HepG2 (cell line): ENCODE measurements at regions not wholly inside any gene's neighbourhood (a gene's known extent, or its start where the extent isn't known, plus 50 kb on each side); places are given as distances from the start of the nearest gene placed in this dataset.

Experiments used
- ATAC-seq: fragments of 200-7000 bp; cut with Tn5 transposase; 3 replicates; pipeline ENCODE4 v1.9.1; 2020; ENCODE audit warnings: mild to moderate bottlenecking, moderate library complexity
- BruUV-seq: library from RNA; stranded (reverse); fragments of 400-500 nt; replicated peaks from 2 replicates; lab custom pipeline; 2021; lab: Mats Ljungman, UMichigan
- CTCF ChIA-PET: fragments of 300-600 bp; formaldehyde crosslinking; extraction: SDS; loops from one replicate; lab custom pipeline; 2021; ENCODE audit warnings: low total read pairs, inconsistent platforms, low intra/inter-chr PET ratio; lab: Yijun Ruan, JAX
- POLR2A ChIA-PET: fragments of 350-600 bp; sonication (Branson Sonifier 250); formaldehyde crosslinking; loops from one replicate; lab custom pipeline; 2020; ENCODE audit warnings: antibody characterized with exemption, inconsistent platforms; lab: Yijun Ruan, JAX
- DNase-seq: peaks from one replicate; pipeline ENCODE4 v3.0.0-alpha.2; 2015; ENCODE audit warnings: low spot score
- FAIRE-seq: peaks from 3 replicates; lab custom pipeline; 2011; peaks lifted over from hg19 to GRCh38; lab: Jason Lieb, UNC
- H2AFZ ChIP-seq: one replicate; pipeline ENCODE4 v1.6.1; 2011; ENCODE audit warnings: low read length, inconsistent platforms
- H3K27ac ChIP-seq: fragments of 300-600 bp; 3 replicates; pipeline ENCODE4 v1.8.0; 2011; ENCODE audit warnings: mixed run types, mild to moderate bottlenecking, mixed read lengths, low read length, inconsistent platforms; ENCODE audit not compliant: insufficient read depth; ENCODE audit errors: extremely low read length
- H3K27me3 ChIP-seq, 2 experiments: fragments of 200-600 bp in 1 of 2; 2 replicates in 1 of 2; 3 replicates in 1 of 2; pipeline versions ENCODE4 v1.6.0 to v1.8.0; 2011; ENCODE audit warnings: low read length in 2 of 2, mild to moderate bottlenecking in 2 of 2, moderate library complexity in 2 of 2, inconsistent platforms in 1 of 2; ENCODE audit not compliant: insufficient read depth in 2 of 2, control insufficient read depth in 1 of 2
- H3K36me3 ChIP-seq, 2 experiments: fragments of 200-600 bp in 1 of 2; replicated peaks in 1 of 2; 2 replicates in 1 of 2; 3 replicates in 1 of 2; pipeline versions ENCODE4 v1.5.1 to v1.8.0; 2011; ENCODE audit warnings: low read length in 2 of 2, inconsistent platforms in 1 of 2; ENCODE audit not compliant: insufficient read depth in 2 of 2, control insufficient read depth in 1 of 2
- H3K4me1 ChIP-seq: 2 replicates; pipeline ENCODE4 v1.5.1; 2012; ENCODE audit warnings: low read length, inconsistent platforms; ENCODE audit not compliant: insufficient read depth
- H3K4me2 ChIP-seq: 2 replicates; pipeline ENCODE4 v1.6.0; 2011; ENCODE audit warnings: low read depth, low read length, inconsistent platforms
- H3K4me3 ChIP-seq, 3 experiments: fragments of 200-600 bp in 1 of 3; sonication (generic), shearing (Covaris generic) in 1 of 3; replicated peaks in 1 of 3; 2 replicates each; pipeline ENCODE4 v1.5.1; 2011 to 2016; ENCODE audit warnings: low read length in 3 of 3, inconsistent platforms in 2 of 3, low read depth in 2 of 3, mild to moderate bottlenecking in 2 of 3, control low read depth in 1 of 3, mixed read lengths in 1 of 3; ENCODE audit not compliant: insufficient read depth in 1 of 3
- H3K79me2 ChIP-seq: one replicate; pipeline ENCODE4 v1.6.1; 2011; ENCODE audit warnings: low read length, inconsistent platforms; ENCODE audit not compliant: insufficient read depth
- H3K9ac ChIP-seq: 2 replicates; pipeline ENCODE4 v1.6.0; 2011; ENCODE audit warnings: mild to moderate bottlenecking, low read depth, low read length, inconsistent platforms; ENCODE audit not compliant: insufficient read depth
- H3K9me3 ChIP-seq: 2 replicates; pipeline ENCODE4 v1.5.1; 2012; ENCODE audit warnings: mild to moderate bottlenecking, low read length
- H4K20me1 ChIP-seq: 2 replicates; pipeline ENCODE4 v1.6.0; 2011; ENCODE audit warnings: inconsistent platforms, mild to moderate bottlenecking, low read length, moderate library complexity; ENCODE audit not compliant: insufficient read depth
- CEBPB ChIP-seq: IDR thresholded peaks from 2 replicates; pipeline ENCODE4 v1.6.1; 2011; ENCODE audit warnings: low read depth, low read length, improper control_type of control experiment, borderline replicate concordance
- RBFOX2 ChIP-seq: fragments of 200-400 bp; formaldehyde crosslinking; IDR thresholded peaks from 2 replicates; pipeline ENCODE4 v1.6.1; 2017; ENCODE audit warnings: low read depth, mild to moderate bottlenecking, low read length
- SKIL ChIP-seq: sonication (generic); formaldehyde crosslinking; IDR thresholded peaks from 2 replicates; pipeline ENCODE4 v1.8.0; 2022; ENCODE audit warnings: missing genetic modification reagents, mild to moderate bottlenecking, moderate library complexity, borderline replicate concordance
- SRF ChIP-seq: IDR thresholded peaks from 2 replicates; pipeline ENCODE4 v1.6.1; 2011; ENCODE audit warnings: mild to moderate bottlenecking, low read depth, low read length, moderate library complexity
- SYNCRIP ChIP-seq: fragments of 200-400 bp; formaldehyde crosslinking; IDR thresholded peaks from 2 replicates; pipeline ENCODE4 v1.6.1; 2018; ENCODE audit warnings: mild to moderate bottlenecking, low read depth, low read length; ENCODE audit not compliant: insufficient read depth
- ZNF503 ChIP-seq: sonication (generic); formaldehyde crosslinking; IDR thresholded peaks from 2 replicates; pipeline ENCODE4 v1.4.0; 2020; ENCODE audit warnings: missing genetic modification reagents
- ZSCAN21 ChIP-seq: sonication (generic); formaldehyde crosslinking; IDR thresholded peaks from 2 replicates; pipeline ENCODE4 v1.8.0; 2022; ENCODE audit warnings: mild to moderate bottlenecking, missing genetic modification reagents, moderate library complexity, borderline replicate concordance
- ZSCAN9 ChIP-seq: IDR thresholded peaks from 2 replicates; pipeline ENCODE4 v1.6.1; 2016; ENCODE audit warnings: borderline replicate concordance
- WGBS: methylation state at CpG from one replicate; pipeline ENCODE4 v1.1.6; 2017; ENCODE audit warnings: low lambda C conversion rate; 5-methylcytosine and 5-hydroxymethylcytosine counted together
- in situ Hi-C: cut with HindIII; loops from 2 replicates; pipeline ENCODE4 v1.10.0; 2017; ENCODE audit warnings: low pct_unique_long_range_greater_than_20kb; ENCODE audit not compliant: extremely low pct_ligation_motif_present
- intact Hi-C: fragments of 100-400 bp; cut with micrococcal nuclease; formaldehyde crosslinking; loops from one replicate; pipeline ENCODE4 v1.10.0; 2022; ENCODE audit not compliant: unreplicated experiment
- TF ChIP-seq, protein P1 (sequence below): sonication (generic); formaldehyde crosslinking; IDR thresholded peaks from 2 replicates; pipeline ENCODE4 v1.4.0; 2020; ENCODE audit warnings: mild to moderate bottlenecking, missing genetic modification reagents

GRCh38 chr18:68121308-68121707, 593.6 kb downstream of the TMX3 start:
- Histone ChIP-seq H2AFZ (no peak overlapping the region), H4K20me1 (no peaks in the 10 kb centered on the region), H3K79me2 (no peaks in the 10 kb centered on the region), H3K9ac (no peak overlapping the region), H3K4me1 (no peaks in the 10 kb centered on the region)
- no peak for FAIRE-seq
- WGBS = 1% methylated on average over 5 of the region's 5 CpGs
- in situ Hi-C loops (no loop called here), intact Hi-C loops (no loop called here)
- no TSS peak for BruUV-seq
- DNase-seq = no peak
- TF ChIP-seq RBFOX2 (no peak), SYNCRIP (no peak), SRF (peak; percentile 50; the same call in 1 of the 2 replicates)
- TF ChIP-seq, all 625 proteins: peak for 1
- no peak overlapping the region for H3K4me3 ChIP-seq
- no peak overlapping the region for H3K4me2 ChIP-seq
- no peaks in the 10 kb centered on the region for H3K36me3 ChIP-seq
- H3K9me3 ChIP-seq = no peaks in the 10 kb centered on the region
- no peak overlapping the region for H3K27ac ChIP-seq
- no peak for ATAC-seq
- H3K27me3 ChIP-seq = no peaks in the 10 kb centered on the region
- ChIA-PET CTCF (no interaction called here), POLR2A (no interaction called here)

- no peaks in the 10 kb centered on the region for H3K9me3 ChIP-seq
- no TSS peak for BruUV-seq
- H4K20me1 ChIP-seq = no peaks in the 10 kb centered on the region
- peak; percentile 75 for TF ChIP-seq CEBPB
- no peak for TF ChIP-seq ZNF503 (CRISPR knock-in tag)
- no peak for TF ChIP-seq ZSCAN9 (CRISPR knock-in tag)
- no peak for TF ChIP-seq SKIL (CRISPR knock-in tag)
- TF ChIP-seq, protein P1, sequence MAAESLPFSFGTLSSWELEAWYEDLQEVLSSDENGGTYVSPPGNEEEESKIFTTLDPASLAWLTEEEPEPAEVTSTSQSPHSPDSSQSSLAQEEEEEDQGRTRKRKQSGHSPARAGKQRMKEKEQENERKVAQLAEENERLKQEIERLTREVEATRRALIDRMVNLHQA = no peak
- TF ChIP-seq ZSCAN21 = no peak
- intact Hi-C loops = no loop called here
- ATAC-seq = no peak
- WGBS = 46% methylated on average over 2 of the region's 2 CpGs
- FAIRE-seq = no peak
- CTCF ChIA-PET = no interaction called here
- no peaks in the 10 kb centered on the region for H3K27me3 ChIP-seq
- H3K4me3 ChIP-seq = no peak overlapping the region
- no peak overlapping the region for H3K27ac ChIP-seq
- in situ Hi-C loops = no loop called here
- POLR2A ChIA-PET = no interaction called here
- no peak overlapping the region for H3K9ac ChIP-seq
- no peaks in the 10 kb centered on the region for H3K79me2 ChIP-seq
- no peaks in the 10 kb centered on the region for H3K4me1 ChIP-seq
- H3K4me2 ChIP-seq = no peak overlapping the region
- no peak overlapping the region for H2AFZ ChIP-seq
- DNase-seq = no peak
- no peaks in the 10 kb centered on the region for H3K36me3 ChIP-seq
Measured at GRCh38 chr18:68114989-68115388, 598.5 kb upstream of the DSEL start.
